GM19468 (cell line): ENCODE measurements at regions not wholly inside any gene's neighbourhood (a gene's known extent, or its start where the extent isn't known, plus 50 kb on each side); places are given as distances from the start of the nearest gene placed in this dataset.

Experiments used
- ATAC-seq: cut with Tn5 transposase; IDR thresholded peaks from one replicate; pipeline ENCODE4 v1.9.1; 2021; ENCODE audit warnings: mild to moderate bottlenecking, moderate library complexity, moderate number of reproducible peaks; ENCODE audit not compliant: unreplicated experiment; ENCODE audit errors: extremely low read depth

DNA sequence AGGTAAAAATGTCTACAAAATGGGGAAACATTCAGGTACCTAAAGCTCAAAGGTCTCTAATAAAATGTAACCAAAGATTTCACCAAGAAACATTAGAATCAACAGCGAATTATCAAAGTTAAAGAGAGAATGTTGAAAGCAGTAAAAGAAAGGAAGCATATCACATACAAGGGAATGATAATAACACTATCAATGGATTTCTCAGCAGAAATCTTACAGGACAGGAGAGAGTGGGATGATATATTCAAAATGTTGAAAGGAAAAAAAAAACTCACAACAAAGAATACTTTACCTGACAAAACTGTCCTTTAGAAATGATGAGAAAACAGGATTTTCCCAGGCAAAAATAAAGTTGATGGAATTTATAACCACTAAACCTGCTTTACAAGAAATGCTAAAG is 591.2 kb upstream of the POU3F3 start:
- no peak for ATAC-seq

DNA sequence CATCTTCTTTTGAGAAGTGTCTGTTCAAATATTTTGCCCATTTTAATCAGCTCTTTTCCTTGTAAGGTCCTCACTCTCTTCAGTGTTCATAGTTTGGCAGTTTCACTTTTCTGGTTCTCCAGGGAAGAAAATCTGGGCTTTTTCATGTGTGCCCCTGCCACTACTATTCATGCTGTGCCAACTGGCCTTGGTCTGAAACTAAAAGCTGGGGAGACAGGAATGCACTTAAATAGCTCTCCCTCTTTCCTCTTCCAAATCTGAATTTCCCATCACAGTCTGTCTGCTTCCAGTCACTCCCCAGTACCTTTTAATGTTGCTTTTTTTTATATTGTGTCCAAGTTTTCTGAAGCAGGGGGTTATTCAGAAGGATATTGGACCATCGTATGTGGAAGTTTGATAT is 574.3 kb upstream of the POU3F3 start:
- no peak for ATAC-seq

DNA sequence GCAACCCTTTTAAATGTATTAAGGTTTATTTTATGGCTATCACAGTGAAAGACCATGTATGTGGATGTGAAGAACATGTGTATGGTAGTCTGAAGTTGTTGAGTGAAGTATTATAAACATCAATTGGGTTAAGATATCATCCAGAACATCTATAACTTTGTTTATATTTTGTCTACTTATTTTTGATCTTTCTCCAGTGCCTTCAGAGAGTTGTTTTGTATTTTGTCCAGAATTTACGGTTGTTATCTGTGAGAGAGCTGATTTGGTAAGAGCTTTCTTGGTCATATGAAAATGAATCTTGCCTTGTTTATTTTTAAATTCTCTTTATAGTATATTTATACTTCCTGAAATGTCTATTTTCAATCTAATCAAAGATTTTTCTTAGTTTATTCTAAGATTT is 573.7 kb upstream of the POU3F3 start:
- ATAC-seq, result no peak

DNA sequence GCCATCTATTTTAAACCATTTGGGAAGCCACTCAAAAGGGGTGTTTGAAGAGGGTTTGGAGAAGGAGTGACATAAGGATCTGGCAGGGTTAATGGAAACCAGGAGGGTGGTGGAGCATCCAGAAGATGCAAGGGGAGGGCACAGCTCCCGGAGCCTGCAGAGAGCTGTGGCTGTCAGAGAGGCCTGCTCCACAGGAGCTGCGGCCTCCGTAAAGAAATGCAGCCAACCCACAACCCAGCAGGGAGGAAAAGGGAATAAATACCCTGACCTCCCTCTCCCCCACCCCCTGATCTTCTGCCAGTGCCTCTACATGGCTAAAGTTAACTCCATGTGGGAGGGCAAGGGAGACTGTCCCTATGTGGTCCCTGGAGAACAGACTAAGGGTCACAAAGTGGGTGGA is 567.1 kb upstream of the POU3F3 start:
- no peak for ATAC-seq

DNA sequence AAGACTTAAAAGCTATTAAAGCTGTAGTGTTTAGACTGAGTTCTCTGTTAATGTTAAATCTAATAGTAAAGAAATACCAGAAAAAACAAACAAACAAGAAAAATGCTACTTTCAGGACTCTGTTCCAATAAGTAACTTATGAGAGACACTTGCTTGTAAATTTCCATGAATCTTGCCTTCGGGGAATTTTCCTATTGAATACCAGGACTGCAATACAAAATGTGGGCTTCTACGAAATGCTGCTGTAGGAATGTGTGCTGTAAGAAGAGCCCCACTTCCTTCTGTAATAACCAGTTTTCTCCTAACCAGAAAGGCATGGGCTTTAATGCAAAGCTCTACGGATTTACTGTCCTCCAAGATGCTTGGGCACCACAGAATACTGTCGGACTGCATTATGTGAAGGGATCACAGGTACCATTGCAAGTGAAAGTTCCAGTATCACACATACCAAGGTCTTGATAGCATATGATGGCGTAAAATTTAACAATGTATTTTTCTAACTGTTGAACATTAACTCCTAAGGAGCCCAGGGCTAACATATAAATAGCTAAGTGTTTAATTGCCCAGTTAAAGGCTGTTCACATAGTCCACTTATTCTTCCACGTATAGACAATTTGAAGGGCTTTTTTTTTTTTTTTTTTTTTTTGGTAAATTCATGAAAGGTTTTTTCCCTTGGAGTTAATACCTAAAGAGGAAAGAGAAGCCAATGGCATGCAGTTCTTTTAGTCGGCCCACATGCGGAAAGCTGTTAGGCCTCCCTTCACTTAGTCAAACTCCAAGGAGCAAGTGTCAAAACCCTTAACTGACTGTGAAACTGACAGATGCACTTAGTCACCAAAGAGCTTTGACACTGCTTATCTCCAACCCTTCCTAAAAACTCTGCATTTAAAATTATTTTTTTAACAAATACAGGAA is 564.0 kb upstream of the POU3F3 start:
- ATAC-seq, result no peak

DNA sequence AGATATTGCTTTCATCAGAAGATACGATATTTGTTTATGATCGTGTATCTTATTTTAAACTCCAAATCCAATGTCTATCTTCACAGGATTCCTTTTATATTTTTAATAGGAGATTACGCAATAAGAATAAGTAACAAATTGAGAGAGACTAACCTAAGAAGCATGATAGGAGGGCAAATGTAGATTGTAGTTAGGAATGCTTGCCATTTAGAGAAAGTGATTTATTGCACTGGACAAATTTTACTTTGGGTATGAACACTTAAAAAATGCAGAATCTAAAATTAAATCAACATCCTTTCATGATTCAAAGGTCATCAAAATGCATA is 563.4 kb upstream of the POU3F3 start:
- no peak for ATAC-seq

DNA sequence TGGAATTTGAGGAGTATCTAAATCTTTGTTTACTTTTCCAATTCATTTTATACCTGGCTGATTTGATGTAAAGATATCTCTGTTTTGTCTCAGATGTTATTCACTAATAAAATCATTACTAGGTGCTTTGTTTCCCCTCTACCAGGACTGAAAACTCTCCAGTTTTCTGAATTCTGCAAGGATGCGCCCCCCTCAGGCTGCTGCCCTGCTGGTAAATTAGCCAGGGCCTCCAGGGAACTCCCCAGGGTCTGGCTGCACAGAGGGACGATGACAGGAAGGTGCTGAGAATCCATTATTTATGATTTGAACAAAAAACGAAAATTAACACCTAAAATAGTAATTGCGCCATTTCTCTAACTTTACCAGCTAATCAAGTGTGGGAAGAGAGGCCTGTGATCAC is 541.2 kb upstream of the POU3F3 start:
- ATAC-seq, result no peak

DNA sequence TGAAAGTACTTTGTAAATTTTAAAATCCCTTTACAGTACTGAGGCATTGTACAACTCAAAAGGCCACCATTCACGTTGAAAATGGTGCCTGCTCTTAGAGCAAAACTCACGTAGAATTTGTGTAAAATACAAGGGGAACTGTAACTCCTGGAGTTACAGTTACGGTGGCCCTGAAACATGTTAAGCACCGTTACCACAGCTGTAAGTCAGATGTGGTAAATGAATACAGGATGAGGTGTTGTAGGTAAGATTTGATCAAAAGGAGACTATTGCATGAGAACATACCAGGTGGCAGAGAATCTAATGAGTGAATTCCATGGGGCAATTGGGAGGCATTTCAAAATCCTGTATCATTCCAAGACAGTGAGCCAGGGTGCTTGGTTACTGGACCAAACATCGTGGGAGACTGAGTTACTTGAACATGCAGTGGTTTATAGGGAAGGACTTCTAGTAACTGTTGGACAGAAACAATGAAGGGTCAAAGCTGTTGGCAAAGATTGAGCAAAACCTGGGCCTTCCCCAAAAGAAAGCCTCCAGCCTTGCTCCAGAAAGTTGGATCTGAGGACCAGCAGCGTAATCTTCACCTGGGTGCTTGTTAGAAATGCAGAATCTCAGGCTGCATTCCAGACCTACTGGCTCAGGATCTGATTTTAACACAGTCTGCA is 535.8 kb upstream of the POU3F3 start:
- ATAC-seq, result no peak

DNA sequence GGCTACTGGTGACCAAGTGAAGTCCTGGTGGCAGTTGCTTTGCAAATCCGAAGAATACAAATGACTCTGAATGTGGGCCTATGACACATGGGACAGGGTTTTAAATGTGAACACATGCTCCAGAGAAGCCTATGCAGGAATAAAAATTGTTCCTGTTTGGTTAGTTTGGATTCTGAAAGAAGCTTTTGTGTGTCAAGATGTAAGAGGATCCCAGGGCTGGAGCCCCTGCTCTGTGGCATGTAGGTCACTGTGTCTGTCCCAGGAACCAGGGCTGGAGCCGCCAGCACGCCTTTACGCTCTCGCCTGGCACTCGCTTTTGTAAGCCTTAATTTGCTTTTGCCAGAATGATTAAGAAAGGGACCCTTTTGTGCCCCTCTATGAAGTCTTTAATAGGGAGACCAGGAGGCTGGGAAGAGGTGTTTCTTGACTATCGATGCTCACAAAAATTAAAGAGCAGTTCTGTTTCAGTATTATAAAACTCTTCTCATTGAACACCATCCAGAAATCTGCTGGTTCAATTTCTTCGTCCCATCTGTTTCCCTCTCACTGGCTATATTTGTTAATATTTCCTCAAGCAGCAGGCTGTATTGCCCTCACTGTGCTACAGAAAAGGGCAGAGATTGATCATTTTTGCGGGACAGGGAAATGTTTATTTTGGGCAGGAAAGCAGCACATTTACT is 532.7 kb upstream of the POU3F3 start:
- no peak for ATAC-seq

DNA sequence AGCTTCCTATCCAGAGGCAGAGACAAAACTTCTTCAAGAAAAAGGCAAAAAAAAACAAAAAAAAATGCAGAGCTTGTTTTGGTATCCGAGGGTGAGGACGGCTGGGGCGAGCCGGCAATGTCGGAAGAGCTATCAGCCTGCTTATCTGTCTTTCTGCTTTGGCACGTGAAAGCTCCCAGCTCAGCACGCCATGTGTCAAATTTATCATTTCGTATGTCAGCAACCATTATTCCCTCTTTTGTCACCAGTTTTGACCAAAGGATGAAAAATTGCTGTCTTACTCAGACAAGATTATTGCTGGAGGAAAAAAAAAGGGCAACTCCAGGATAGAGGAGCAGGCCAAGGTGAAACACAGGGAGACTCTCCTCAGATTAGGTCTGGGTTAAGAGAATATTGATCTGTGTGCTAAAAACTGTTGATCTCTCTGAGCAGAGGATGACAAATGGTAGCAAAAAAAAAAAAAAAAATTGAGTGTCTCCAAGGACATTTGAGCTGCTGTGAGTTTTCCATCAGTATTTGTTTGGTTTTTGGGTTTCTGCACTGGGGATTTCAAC is 532.0 kb upstream of the POU3F3 start:
- ATAC-seq, result no peak

DNA sequence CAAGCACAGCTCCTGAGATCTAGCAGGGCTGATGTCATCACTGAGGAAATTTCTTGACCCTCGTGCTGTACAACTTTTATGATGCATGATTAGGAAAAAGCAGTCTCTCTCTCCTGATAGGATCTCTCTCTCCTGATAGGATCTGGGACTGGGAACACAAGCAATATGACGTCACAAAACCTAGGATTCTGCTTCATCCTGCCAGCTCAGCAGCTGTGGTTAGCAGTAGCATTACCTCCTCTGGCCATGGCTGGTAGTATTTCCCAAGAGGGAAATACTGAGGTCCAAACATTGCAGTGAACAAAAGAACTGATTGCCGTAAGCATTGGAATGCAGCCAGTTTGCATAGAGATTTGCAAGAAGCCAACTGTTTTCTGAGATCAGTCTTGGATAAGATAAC is 521.2 kb upstream of the POU3F3 start:
- ATAC-seq, result no peak

DNA sequence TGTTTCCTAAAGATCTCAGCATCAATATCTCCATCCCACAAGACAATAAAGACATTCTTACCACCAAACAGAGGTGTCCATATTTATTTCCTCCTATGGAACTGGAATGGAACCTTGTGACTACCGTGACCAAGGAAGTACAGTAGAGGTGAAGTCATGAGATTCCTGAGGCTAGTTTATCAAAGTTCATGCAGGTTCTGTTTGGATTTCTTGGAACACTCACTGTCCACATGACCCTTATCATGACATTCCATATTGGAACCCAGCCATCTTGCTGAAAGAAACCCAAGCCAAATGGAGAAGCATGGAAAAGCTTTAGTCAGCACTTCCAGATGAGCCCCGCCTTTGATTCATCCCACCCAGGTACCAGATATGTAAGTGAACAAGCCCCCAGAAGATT is 516.0 kb upstream of the POU3F3 start:
- no peak for ATAC-seq

DNA sequence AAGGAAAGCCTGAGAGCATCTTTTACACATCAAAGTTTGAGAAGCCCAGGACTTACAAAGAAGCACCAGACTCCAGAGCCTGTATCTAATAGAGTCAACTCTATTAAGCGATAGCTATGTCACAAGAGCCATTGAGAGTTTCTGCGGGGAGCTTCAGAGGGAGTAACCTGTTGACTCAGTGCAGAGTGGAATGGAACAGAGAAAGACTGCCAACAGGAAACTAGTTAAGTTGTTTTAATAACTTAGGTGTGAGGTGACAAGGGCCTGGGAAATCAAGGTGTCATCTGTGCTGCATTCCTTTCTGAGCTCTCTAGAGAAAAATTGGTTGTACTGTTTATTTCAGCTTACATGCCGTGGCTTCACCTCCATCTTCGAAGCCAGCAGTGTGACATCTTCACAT is 513.8 kb upstream of the POU3F3 start:
- ATAC-seq, result no peak

DNA sequence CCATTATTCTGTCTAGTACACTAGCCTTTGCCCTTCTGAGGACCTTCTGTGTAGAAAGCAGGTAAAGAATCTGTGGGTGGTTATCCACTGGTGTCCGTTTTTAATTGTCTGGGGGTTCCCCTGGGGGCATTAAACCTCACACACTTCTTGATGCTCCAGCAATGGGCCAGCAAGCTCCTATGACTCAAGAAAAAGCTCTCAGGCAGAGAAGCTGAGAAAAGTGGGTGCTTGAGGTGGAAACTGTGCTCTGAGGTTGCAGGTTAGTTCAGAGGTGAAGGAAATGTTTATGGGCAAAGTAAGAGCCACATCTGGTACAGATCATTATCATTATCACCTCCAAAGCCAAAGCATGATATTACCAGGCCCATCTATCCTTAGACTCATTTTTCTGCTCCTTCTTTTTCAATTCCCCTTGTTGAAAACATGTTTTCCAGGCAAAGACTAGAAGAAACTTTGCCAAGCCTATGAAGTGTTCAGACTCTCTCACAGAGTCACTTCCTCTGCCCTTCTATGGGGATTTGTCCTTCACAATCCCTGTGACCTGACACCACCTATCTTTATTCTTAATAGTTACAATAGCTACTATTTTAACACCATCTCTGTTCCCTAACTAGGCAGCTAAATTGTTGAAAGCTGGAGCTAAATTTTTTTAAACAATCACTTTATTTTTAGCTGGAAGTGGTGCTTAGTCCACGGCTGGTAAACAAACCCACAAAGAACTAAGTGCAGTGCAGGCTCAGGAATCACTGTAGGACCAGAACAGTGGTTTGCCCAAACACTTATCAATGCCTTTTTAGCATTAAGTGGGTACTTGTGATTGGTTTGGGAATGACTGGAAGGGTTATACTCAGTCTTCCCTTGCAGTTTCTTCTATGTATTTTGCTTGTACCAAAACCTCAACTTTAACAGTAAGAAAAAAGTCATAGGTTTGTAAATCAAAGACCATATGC is 512.8 kb upstream of the POU3F3 start:
- no peak for ATAC-seq

DNA sequence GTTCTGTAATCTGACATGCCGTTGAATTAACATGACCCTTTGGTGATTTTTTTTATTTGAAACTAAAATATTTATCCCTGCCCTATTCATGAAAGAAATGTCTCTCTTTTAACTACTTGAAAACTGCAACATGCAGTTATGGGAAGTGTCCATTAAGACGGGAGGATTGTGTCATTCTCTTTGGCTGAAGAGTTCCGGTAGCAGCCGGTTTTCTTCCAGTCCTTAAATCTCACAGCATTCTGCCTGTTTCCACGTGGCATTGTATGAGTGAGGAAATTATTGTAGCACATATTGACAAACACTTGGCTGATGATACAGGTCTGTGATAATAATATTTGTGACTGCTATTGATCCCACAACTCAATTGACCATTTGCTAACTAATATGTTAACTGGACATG is 509.6 kb upstream of the POU3F3 start:
- ATAC-seq, result no peak

DNA sequence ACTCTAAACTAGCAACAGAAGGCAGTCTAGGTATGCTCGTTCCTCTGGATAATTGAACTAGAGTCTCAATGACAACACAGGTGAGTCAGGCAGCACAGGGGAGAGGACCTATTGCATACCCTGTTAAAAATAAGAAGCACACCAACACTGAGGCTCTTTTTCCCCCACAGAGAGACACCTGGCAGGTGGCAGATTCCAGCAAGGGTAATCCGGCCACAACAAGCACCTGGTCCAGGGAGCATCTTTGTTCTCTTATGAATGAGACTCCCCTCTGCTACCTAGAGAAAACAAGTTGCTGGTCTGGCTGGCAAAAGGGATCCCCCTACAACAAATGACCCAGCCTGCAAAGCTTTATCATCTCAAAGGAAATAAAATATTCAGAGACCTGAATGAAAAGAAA is 508.9 kb upstream of the POU3F3 start:
- ATAC-seq, result no peak

DNA sequence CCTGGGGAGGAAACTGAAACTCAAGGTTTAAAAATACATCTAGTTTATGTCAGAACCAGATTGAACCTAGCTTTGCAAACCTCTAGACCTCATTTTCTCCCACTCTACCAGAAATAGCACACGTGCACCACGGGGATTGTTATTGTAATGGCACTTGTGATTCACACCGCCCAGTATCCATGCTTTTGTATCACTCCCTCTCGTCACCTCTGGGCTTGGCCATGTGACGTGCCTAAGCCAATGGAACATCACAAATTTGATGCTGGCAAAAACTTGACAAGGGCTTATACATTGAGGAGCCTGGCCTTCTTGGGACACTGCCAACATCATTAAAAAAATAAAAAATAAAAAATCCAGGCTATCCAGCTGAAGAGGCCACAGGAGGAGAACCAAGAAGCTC is 495.8 kb upstream of the POU3F3 start:
- ATAC-seq, result no peak

DNA sequence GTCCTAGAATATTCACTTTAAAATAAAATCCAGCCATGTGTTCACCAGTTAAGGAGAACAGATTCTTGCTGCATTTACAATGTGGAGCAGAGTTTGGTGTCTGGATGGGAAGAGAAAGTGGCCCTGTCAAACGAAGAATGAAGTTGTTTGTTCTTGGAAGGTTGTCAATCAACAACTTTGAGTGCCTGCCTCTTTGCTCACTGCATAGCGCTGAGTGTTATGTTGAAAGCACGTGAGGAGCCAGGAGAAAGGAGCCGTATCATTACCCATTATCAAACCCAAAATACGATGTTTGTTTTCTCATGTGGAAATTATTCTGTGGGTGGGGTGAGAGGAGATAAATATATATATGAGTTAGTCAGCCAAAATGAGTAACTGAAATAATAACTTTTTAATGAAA is 492.5 kb upstream of the POU3F3 start:
- ATAC-seq, result no peak

DNA sequence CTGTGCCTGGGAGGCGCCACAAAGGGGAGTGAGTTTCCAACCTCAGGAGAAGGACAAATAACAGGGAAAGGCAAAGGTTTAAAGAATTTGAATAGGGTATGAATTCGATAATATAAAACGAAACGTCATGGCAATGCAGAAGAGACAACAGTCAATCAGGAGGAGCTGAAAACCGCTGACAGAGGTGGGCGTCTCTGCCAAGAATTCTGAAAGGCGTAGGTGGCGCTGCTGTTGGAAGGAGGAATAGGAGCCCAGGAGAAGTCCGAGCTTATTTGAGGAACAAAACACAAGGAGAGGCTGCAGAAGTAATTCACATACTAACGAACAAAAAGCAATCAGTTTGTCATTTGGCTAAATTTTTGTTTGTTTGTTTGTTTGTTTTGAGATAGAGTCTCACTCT is 485.8 kb upstream of the POU3F3 start:
- ATAC-seq, result no peak
